DOHH2 (cell line): ENCODE measurements at regions not wholly inside any gene's neighbourhood (a gene's known extent, or its start where the extent isn't known, plus 50 kb on each side); places are given as distances from the start of the nearest gene placed in this dataset.

Source experiments
- CTCF ChIP-seq: fragments of 200-600 bp; sonication (generic); IDR thresholded peaks from one replicate; pipeline ENCODE4 v1.5.1; 2014; ENCODE audit warnings: antibody characterized with exemption, mild to moderate bottlenecking, low read depth, low read length; ENCODE audit not compliant: poor library complexity, severe bottlenecking
- EZH2phosphoT487 ChIP-seq: fragments of 200-600 bp; sonication (generic); IDR thresholded peaks from 2 replicates; pipeline ENCODE4 v1.6.1; 2017; ENCODE audit warnings: borderline replicate concordance, mild to moderate bottlenecking, antibody characterized with exemption, low read length, moderate library complexity, mixed read lengths

DNA sequence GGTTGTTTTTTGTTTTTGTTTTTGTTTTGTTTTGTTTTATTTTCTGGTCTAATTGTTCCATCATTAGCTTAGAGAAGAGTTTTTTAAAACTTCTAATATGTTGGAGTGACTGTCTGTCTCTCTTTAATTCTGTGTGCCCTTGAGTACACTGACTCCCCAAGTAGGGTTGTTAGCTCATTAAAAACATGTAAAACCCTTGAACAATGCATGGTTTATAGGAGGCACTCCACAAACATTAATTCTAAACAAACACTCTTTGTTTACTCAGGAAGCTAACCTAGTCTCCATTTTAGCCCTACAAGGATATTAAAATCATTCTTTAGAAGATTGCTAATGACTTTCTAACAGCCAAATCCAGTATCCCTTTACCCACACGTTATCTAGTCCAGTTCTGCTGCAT is 100.5 kb downstream of the CGGBP1 start:
- TF ChIP-seq CTCF, result no peak
- TF ChIP-seq EZH2phosphoT487, result no peak
